GM12878 (cell line): ENCODE measurements at regions not wholly inside any gene's neighbourhood (a gene's known extent, or its start where the extent isn't known, plus 50 kb on each side); places are given as distances from the start of the nearest gene placed in this dataset.

Experiments used
- ATAC-seq: fragments of 200-7000 bp; cut with Tn5 transposase; 3 replicates; pipeline ENCODE4 v1.9.1; 2020; ENCODE audit warnings: mild to moderate bottlenecking, moderate library complexity
- BruUV-seq: library from RNA; stranded (reverse); fragments of 400-500 nt; replicated peaks from 2 replicates; lab custom pipeline; 2021; lab: Mats Ljungman, UMichigan
- CTCF ChIA-PET: fragments of 300-600 bp; sonication (Branson Sonifier 250); formaldehyde crosslinking; extraction: SDS; loops from one replicate; lab custom pipeline; 2021; ENCODE audit warnings: inconsistent platforms; lab: Yijun Ruan, JAX
- POLR2A ChIA-PET: fragments of 350-600 bp; formaldehyde crosslinking; extraction: SDS; loops from one replicate; lab custom pipeline; 2021; ENCODE audit warnings: inconsistent platforms; lab: Charles Lee
- RAD21 ChIA-PET: fragments of 300-600 bp; sonication (Branson Sonifier 250); formaldehyde crosslinking; loops from one replicate; lab custom pipeline; 2023; ENCODE audit warnings: antibody characterized with exemption; ENCODE audit not compliant: unreplicated experiment; lab: Charles Lee
- SMC1A ChIA-PET: fragments of 300-600 bp; sonication (Branson Sonifier 250); formaldehyde crosslinking; loops from one replicate; lab custom pipeline; 2023; ENCODE audit not compliant: unreplicated experiment, uncharacterized antibody; lab: Charles Lee
- DNase-seq: peaks from one replicate; pipeline ENCODE4 v3.0.0-alpha.2; 2011; ENCODE audit warnings: low read depth, low spot score
- FAIRE-seq: peaks from 3 replicates; lab custom pipeline; 2011; peaks lifted over from hg19 to GRCh38; lab: Jason Lieb, UNC
- H2AFZ ChIP-seq: 2 replicates; pipeline ENCODE4 v1.6.0; 2011; ENCODE audit warnings: low read depth, low read length, control low read depth; ENCODE audit not compliant: control insufficient read depth
- H3K27ac ChIP-seq: 2 replicates; pipeline ENCODE4 v1.5.1; 2011; ENCODE audit warnings: control low read depth; ENCODE audit not compliant: control insufficient read depth, insufficient read depth
- H3K27me3 ChIP-seq, 2 experiments: replicated peaks in 1 of 2; 2 replicates each; pipeline versions ENCODE4 v1.6.0 to v1.6.1; 2011; ENCODE audit warnings: low read length in 1 of 2; ENCODE audit not compliant: control insufficient read depth in 2 of 2, insufficient read depth in 2 of 2
- H3K36me3 ChIP-seq, 2 experiments: 2 replicates each; pipeline ENCODE4 v1.5.1; 2011; ENCODE audit warnings: low read length in 1 of 2; ENCODE audit not compliant: control insufficient read depth in 2 of 2, insufficient read depth in 2 of 2
- H3K4me1 ChIP-seq: 2 replicates; pipeline ENCODE4 v1.6.1; 2011; ENCODE audit warnings: mild to moderate bottlenecking, low read length, moderate library complexity, mixed read lengths; ENCODE audit not compliant: control insufficient read depth, insufficient read depth
- H3K4me2 ChIP-seq: 2 replicates; pipeline ENCODE4 v1.6.0; 2011; ENCODE audit warnings: control low read depth; ENCODE audit not compliant: control insufficient read depth, insufficient read depth
- H3K4me3 ChIP-seq: fragments of 200-600 bp; sonication (generic); 2 replicates; pipeline ENCODE4 v1.5.1; 2016
- H3K79me2 ChIP-seq: 2 replicates; pipeline ENCODE4 v1.6.0; 2011; ENCODE audit warnings: low read length; ENCODE audit not compliant: control insufficient read depth, insufficient read depth
- H3K9ac ChIP-seq: 2 replicates; pipeline ENCODE4 v1.8.0; 2011; ENCODE audit warnings: low read length, control low read depth, mixed read lengths; ENCODE audit not compliant: control insufficient read depth, insufficient read depth
- H3K9me3 ChIP-seq: replicated peaks from 3 replicates; pipeline ENCODE4 v1.5.1; 2011; ENCODE audit warnings: mild to moderate bottlenecking, low read length; ENCODE audit not compliant: control insufficient read depth, insufficient read depth
- H4K20me1 ChIP-seq: 2 replicates; pipeline ENCODE4 v1.6.0; 2011; ENCODE audit not compliant: control insufficient read depth, insufficient read depth
- EGR1 ChIP-seq, 2 experiments: IDR thresholded peaks; 1 replicate in 1 of 2; 2 replicates in 1 of 2; pipeline ENCODE4 v1.6.1; 2011 to 2012; ENCODE audit warnings: low read depth in 2 of 2, low read length in 2 of 2, borderline replicate concordance in 1 of 2, mild to moderate bottlenecking in 1 of 2, moderate library complexity in 1 of 2
- EZH2 ChIP-seq: IDR thresholded peaks from 2 replicates; pipeline ENCODE4 v1.6.1; 2012; ENCODE audit warnings: low read depth, mild to moderate bottlenecking, control low read depth, inconsistent platforms, low read length, borderline replicate concordance; ENCODE audit not compliant: control insufficient read depth
- KAT2A ChIP-seq: conservative IDR thresholded peaks from 2 replicates; pipeline ENCODE4 v1.6.1; 2011; ENCODE audit warnings: low read depth, low read length; ENCODE audit not compliant: control insufficient read depth
- PAX8 ChIP-seq: fragments of 450-650 bp; IDR thresholded peaks from 2 replicates; pipeline ENCODE4 v1.6.1; 2017; ENCODE audit warnings: mild to moderate bottlenecking, moderate library complexity
- RFX5 ChIP-seq: IDR thresholded peaks from 2 replicates; pipeline ENCODE4 v1.6.1; 2011; ENCODE audit warnings: low read depth, low read length, improper control_type of control experiment
- SIN3A ChIP-seq: IDR thresholded peaks from 2 replicates; pipeline ENCODE4 v1.6.1; 2012; ENCODE audit warnings: low read depth, low read length, improper control_type of control experiment
- YY1 ChIP-seq: IDR thresholded peaks from 2 replicates; pipeline ENCODE4 v1.6.1; 2011; ENCODE audit warnings: low read depth, mild to moderate bottlenecking, low read length
- WGBS: methylation state at CpG from one replicate; pipeline ENCODE4 v1.1.6; 2016; ENCODE audit warnings: low lambda C conversion rate; ENCODE audit not compliant: insufficient replicate concordance, insufficient coverage; ENCODE audit errors: missing lambda C conversion rate; 5-methylcytosine and 5-hydroxymethylcytosine counted together
- in situ Hi-C: fragments of 300-500 bp; cut with MboI; formaldehyde crosslinking; loops from 9 replicates; pipeline ENCODE4 v1.14.3; 2018; ENCODE audit warnings: mixed read lengths
- intact Hi-C: fragments of 100-400 bp; cut with micrococcal nuclease; formaldehyde crosslinking; loops from one replicate; pipeline ENCODE4 v1.14.2; 2022; ENCODE audit not compliant: unreplicated experiment
- TF ChIP-seq, protein P1 (sequence below): fragments of 450-650 bp; IDR thresholded peaks from 2 replicates; pipeline ENCODE4 v1.6.1; 2017; ENCODE audit warnings: borderline replicate concordance
- TF ChIP-seq, protein P2 (sequence below): IDR thresholded peaks from 2 replicates; pipeline ENCODE4 v1.6.1; 2011; ENCODE audit warnings: low read depth, mild to moderate bottlenecking, low read length, moderate library complexity, borderline replicate concordance; ENCODE audit errors: extremely low read depth
- TF ChIP-seq, protein P3 (sequence below): fragments of 450-650 bp; IDR thresholded peaks from 2 replicates; pipeline ENCODE4 v1.6.1; 2016; ENCODE audit warnings: mild to moderate bottlenecking
- TF ChIP-seq, protein P4 (sequence below), 3 experiments: IDR thresholded peaks in 2 of 3; conservative IDR thresholded peaks in 1 of 3; 2 replicates each; pipeline ENCODE4 v1.5.1; 2011; ENCODE audit warnings: low read depth in 3 of 3, low read length in 3 of 3, mild to moderate bottlenecking in 3 of 3, control low read depth in 2 of 3, moderate library complexity in 2 of 3, inconsistent platforms in 1 of 3, mixed read lengths in 1 of 3; ENCODE audit not compliant: control insufficient read depth in 2 of 3, insufficient read depth in 1 of 3; ENCODE audit errors: extremely low read depth in 1 of 3

GRCh38 chr2:216789081-216789480 is 70.8 kb downstream of the TNP1 start:
- intact Hi-C loops (no loop called here), in situ Hi-C loops (no loop called here)

DNA sequence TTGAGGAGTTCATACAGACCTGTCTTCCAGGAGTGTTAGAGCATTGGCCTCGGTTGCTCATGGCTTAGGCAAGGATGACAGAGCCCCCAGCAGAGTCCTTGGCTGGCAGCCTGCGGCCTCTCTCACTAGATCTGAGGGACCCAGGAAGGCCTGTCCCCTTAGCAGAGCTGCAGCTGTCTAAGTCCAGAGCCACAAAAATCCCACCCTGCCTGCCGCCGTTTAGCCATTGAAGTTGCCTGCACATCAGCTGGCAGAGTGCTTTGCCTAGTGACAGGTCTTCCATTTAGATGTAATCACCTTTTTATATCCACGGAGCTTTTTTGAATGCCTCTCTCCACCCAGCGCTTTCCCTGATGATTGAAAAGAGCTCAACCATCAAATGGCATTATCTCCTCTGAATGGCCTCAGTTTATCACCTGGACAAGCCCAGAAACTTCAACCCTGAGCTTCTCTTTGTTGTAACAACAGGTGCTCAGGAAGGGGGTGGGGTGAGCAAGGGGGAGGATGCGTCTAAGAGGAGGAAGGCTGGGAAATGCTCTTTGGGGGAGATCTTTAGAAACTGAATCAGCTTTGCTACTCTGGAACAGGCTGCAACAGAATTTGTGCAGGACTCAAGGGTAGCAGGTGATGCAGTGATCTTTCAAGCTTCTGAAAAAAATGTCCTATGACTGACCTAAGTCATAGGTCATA is 71.9 kb downstream of the TNP1 start:
- ChIA-PET POLR2A (no interaction called here), CTCF (interaction anchor here (0.7 kb wide), 1 partner anchor 214 kb away, joined by 3 read pairs; no protein-coding TSS in a partner anchor), RAD21 (no interaction called here), SMC1A (interaction anchor here (1.3 kb wide), 1 partner anchor 339 kb away, joined by 3 read pairs; no protein-coding TSS in a partner anchor)
- no peaks in the 10 kb centered on the region for H3K9me3 ChIP-seq
- H3K9ac ChIP-seq, result no peak overlapping the region
- H4K20me1 ChIP-seq, result no peaks in the 10 kb centered on the region
- no peak overlapping the region for H3K4me2 ChIP-seq
- no peak for ATAC-seq
- WGBS, result 35% methylated on average over 7 of the region's 7 CpGs
- no TSS peak for BruUV-seq
- H3K27me3 ChIP-seq, result no peaks in the 10 kb centered on the region; a peak in 3 of 4 replicates
- no peaks in the 10 kb centered on the region for H3K36me3 ChIP-seq
- no peaks in the 10 kb centered on the region for H3K79me2 ChIP-seq
- H3K4me3 ChIP-seq, result no peak overlapping the region
- in situ Hi-C loops, result no loop called here
- no peak overlapping the region for H3K27ac ChIP-seq
- no peak for FAIRE-seq
- intact Hi-C loops, result no loop called here
- DNase-seq, result no peak
- no peak overlapping the region for H2AFZ ChIP-seq
- H3K4me1 ChIP-seq, result no peaks in the 10 kb centered on the region
- TF ChIP-seq EGR1 (IDR thresholded peaks at IDR 0.05; ENCODE audit: borderline replicate concordance in 1 of 2, low read depth in 2 of 2, low read length in 2 of 2) (no peak), PAX8 (no peak), EZH2 (no peak), YY1 (no peak), SIN3A (no peak)
- TF ChIP-seq, protein P1, sequence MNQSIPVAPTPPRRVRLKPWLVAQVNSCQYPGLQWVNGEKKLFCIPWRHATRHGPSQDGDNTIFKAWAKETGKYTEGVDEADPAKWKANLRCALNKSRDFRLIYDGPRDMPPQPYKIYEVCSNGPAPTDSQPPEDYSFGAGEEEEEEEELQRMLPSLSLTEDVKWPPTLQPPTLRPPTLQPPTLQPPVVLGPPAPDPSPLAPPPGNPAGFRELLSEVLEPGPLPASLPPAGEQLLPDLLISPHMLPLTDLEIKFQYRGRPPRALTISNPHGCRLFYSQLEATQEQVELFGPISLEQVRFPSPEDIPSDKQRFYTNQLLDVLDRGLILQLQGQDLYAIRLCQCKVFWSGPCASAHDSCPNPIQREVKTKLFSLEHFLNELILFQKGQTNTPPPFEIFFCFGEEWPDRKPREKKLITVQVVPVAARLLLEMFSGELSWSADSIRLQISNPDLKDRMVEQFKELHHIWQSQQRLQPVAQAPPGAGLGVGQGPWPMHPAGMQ, result no peak
- TF ChIP-seq, protein P2, sequence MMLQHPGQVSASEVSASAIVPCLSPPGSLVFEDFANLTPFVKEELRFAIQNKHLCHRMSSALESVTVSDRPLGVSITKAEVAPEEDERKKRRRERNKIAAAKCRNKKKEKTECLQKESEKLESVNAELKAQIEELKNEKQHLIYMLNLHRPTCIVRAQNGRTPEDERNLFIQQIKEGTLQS, result no peak
- TF ChIP-seq, protein P3, sequence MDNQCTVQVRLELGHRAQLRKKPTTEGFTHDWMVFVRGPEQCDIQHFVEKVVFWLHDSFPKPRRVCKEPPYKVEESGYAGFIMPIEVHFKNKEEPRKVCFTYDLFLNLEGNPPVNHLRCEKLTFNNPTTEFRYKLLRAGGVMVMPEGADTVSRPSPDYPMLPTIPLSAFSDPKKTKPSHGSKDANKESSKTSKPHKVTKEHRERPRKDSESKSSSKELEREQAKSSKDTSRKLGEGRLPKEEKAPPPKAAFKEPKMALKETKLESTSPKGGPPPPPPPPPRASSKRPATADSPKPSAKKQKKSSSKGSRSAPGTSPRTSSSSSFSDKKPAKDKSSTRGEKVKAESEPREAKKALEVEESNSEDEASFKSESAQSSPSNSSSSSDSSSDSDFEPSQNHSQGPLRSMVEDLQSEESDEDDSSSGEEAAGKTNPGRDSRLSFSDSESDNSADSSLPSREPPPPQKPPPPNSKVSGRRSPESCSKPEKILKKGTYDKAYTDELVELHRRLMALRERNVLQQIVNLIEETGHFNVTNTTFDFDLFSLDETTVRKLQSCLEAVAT, result no peak
- TF ChIP-seq, protein P4, sequence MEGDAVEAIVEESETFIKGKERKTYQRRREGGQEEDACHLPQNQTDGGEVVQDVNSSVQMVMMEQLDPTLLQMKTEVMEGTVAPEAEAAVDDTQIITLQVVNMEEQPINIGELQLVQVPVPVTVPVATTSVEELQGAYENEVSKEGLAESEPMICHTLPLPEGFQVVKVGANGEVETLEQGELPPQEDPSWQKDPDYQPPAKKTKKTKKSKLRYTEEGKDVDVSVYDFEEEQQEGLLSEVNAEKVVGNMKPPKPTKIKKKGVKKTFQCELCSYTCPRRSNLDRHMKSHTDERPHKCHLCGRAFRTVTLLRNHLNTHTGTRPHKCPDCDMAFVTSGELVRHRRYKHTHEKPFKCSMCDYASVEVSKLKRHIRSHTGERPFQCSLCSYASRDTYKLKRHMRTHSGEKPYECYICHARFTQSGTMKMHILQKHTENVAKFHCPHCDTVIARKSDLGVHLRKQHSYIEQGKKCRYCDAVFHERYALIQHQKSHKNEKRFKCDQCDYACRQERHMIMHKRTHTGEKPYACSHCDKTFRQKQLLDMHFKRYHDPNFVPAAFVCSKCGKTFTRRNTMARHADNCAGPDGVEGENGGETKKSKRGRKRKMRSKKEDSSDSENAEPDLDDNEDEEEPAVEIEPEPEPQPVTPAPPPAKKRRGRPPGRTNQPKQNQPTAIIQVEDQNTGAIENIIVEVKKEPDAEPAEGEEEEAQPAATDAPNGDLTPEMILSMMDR (IDR thresholded peaks at IDR 0.05 in 2 of 3, conservative IDR thresholded peaks at IDR 0.05 in 1 of 3; ENCODE audit: control insufficient read depth in 2 of 3, extremely low read depth in 1 of 3, insufficient read depth in 1 of 3, low read depth in 3 of 3, low read length in 3 of 3), result no peak

More at GRCh38 chr2:216789081-216789480, 70.8 kb downstream of the TNP1 start:
- ATAC-seq, result no peak
- FAIRE-seq, result no peak
- WGBS, result 38% methylated on average over 5 of the region's 5 CpGs
- no peak for DNase-seq
- TF ChIP-seq RFX5 (no peak), KAT2A (no peak)
- ChIA-PET SMC1A (interaction anchor here (1.3 kb wide), 1 partner anchor 338 kb away, joined by 3 read pairs; no protein-coding TSS in a partner anchor), POLR2A (no interaction called here), RAD21 (no interaction called here), CTCF (no interaction called here)
- Histone ChIP-seq H3K4me3 (no peak overlapping the region), H3K4me1 (no peaks in the 10 kb centered on the region), H3K9me3 (no peaks in the 10 kb centered on the region), H3K79me2 (no peaks in the 10 kb centered on the region), H3K4me2 (no peak overlapping the region), H3K27ac (no peak overlapping the region), H3K36me3 (no peaks in the 10 kb centered on the region), H2AFZ (no peak overlapping the region), H3K9ac (no peak overlapping the region), H4K20me1 (no peaks in the 10 kb centered on the region), H3K27me3 (no peaks in the 10 kb centered on the region; a peak in 3 of 4 replicates)
- BruUV-seq, result no TSS peak
